Calu3 (cell line): ENCODE measurements at regions not wholly inside any gene's neighbourhood (a gene's known extent, or its start where the extent isn't known, plus 50 kb on each side); places are given as distances from the start of the nearest gene placed in this dataset.

Source experiments
- BruUV-seq: library from RNA; stranded (reverse); fragments of 400-500 nt; replicated peaks from 2 replicates; lab custom pipeline; 2021; lab: Mats Ljungman, UMichigan
- CTCF ChIA-PET: fragments of 300-600 bp; sonication (Branson Sonifier 250); formaldehyde crosslinking; loops from one replicate; lab custom pipeline; 2022; ENCODE audit warnings: antibody characterized with exemption; lab: Charles Lee
- DNase-seq: peaks from one replicate; pipeline ENCODE4 v3.0.0; 2022
- H3K27ac Mint-ChIP-seq: one replicate; pipeline ENCODE4 v1.8.0; 2022; ENCODE audit warnings: mixed read lengths; ENCODE audit not compliant: unreplicated experiment
- H3K27me3 Mint-ChIP-seq: one replicate; pipeline ENCODE4 v1.8.0; 2022; ENCODE audit warnings: mixed read lengths; ENCODE audit not compliant: unreplicated experiment
- H3K36me3 Mint-ChIP-seq: one replicate; pipeline ENCODE4 v1.8.0; 2022; ENCODE audit warnings: mild to moderate bottlenecking, moderate library complexity, mixed read lengths; ENCODE audit not compliant: insufficient read depth, unreplicated experiment
- H3K4me1 Mint-ChIP-seq: one replicate; pipeline ENCODE4 v1.8.0; 2022; ENCODE audit warnings: mild to moderate bottlenecking, low read depth, mixed read lengths; ENCODE audit not compliant: unreplicated experiment
- H3K4me3 Mint-ChIP-seq: one replicate; pipeline ENCODE4 v1.8.0; 2022; ENCODE audit warnings: mild to moderate bottlenecking, low read depth, moderate library complexity, mixed read lengths; ENCODE audit not compliant: unreplicated experiment
- H3K9me3 Mint-ChIP-seq: one replicate; pipeline ENCODE4 v1.8.0; 2022; ENCODE audit warnings: low read depth, mixed read lengths; ENCODE audit not compliant: unreplicated experiment
- CTCF ChIP-seq: fragments of 200-600 bp; IDR thresholded peaks from one replicate; pipeline ENCODE4 v1.8.0; 2022; ENCODE audit warnings: antibody characterized with exemption; ENCODE audit not compliant: unreplicated experiment
- intact Hi-C: fragments of 100-400 bp; cut with micrococcal nuclease; formaldehyde crosslinking; loops from one replicate; pipeline ENCODE4 v1.10.0; 2022; ENCODE audit not compliant: unreplicated experiment

- DNase-seq, result no peak
- H3K9me3 Mint-ChIP-seq, result no peaks in the 10 kb centered on the region
- BruUV-seq, result no TSS peak
- H3K4me1 Mint-ChIP-seq, result no peaks in the 10 kb centered on the region
- CTCF ChIA-PET, result no interaction called here
- no peak overlapping the region for H3K27ac Mint-ChIP-seq
- H3K27me3 Mint-ChIP-seq, result peaks cover 13% of the 10 kb centered on the region
- H3K4me3 Mint-ChIP-seq, result no peak overlapping the region
- no peaks in the 10 kb centered on the region for H3K36me3 Mint-ChIP-seq
- intact Hi-C loops, result no loop called here
- TF ChIP-seq CTCF, result no peak
Observed at GRCh38 chr18:56202678-56203077, 435.7 kb downstream of the TXNL1 start.

GRCh38 chr18:56200381-56200911, 437.9 kb downstream of the TXNL1 start:
- Mint-ChIP-seq H3K27me3 (no peaks in the 10 kb centered on the region), H3K4me1 (no peaks in the 10 kb centered on the region), H3K9me3 (no peaks in the 10 kb centered on the region), H3K4me3 (no peak overlapping the region), H3K36me3 (no peaks in the 10 kb centered on the region), H3K27ac (no peak overlapping the region)
- no peak for DNase-seq
- no peak for TF ChIP-seq CTCF
- intact Hi-C loops, result no loop called here
- CTCF ChIA-PET, result interaction anchor here (0.5 kb wide), 1 partner anchor 345 kb away, joined by 4 read pairs; no protein-coding TSS in a partner anchor
- BruUV-seq, result no TSS peak

- no peak overlapping the region for H3K4me3 Mint-ChIP-seq
- no peak for TF ChIP-seq CTCF
Observed at GRCh38 chr18:56199580-56200330, 438.6 kb downstream of the TXNL1 start.

GRCh38 chr18:56197241-56197859, 441.0 kb downstream of the TXNL1 start:
- intact Hi-C loops, result no loop called here

More at GRCh38 chr18:56199580-56200330, 438.6 kb downstream of the TXNL1 start:
- no peaks in the 10 kb centered on the region for H3K4me1 Mint-ChIP-seq
- no peaks in the 10 kb centered on the region for H3K9me3 Mint-ChIP-seq
- H3K27ac Mint-ChIP-seq, result no peak overlapping the region
- no peak for DNase-seq
- no TSS peak for BruUV-seq
- CTCF ChIA-PET, result interaction anchor here (0.5 kb wide), 1 partner anchor 346 kb away, joined by 4 read pairs; no protein-coding TSS in a partner anchor
- H3K36me3 Mint-ChIP-seq, result no peaks in the 10 kb centered on the region
- intact Hi-C loops, result no loop called here
- no peaks in the 10 kb centered on the region for H3K27me3 Mint-ChIP-seq

More at GRCh38 chr18:56197241-56197859, 441.0 kb downstream of the TXNL1 start:
- Mint-ChIP-seq H3K4me1 (no peaks in the 10 kb centered on the region), H3K36me3 (no peaks in the 10 kb centered on the region), H3K27me3 (no peaks in the 10 kb centered on the region), H3K4me3 (no peak overlapping the region), H3K9me3 (no peaks in the 10 kb centered on the region), H3K27ac (no peak overlapping the region)
- CTCF ChIA-PET, result no interaction called here
- no peak for DNase-seq
- no TSS peak for BruUV-seq
- no peak for TF ChIP-seq CTCF
